A549 (cell line): ENCODE measurements at regions not wholly inside any gene's neighbourhood (a gene's known extent, or its start where the extent isn't known, plus 50 kb on each side); places are given as distances from the start of the nearest gene placed in this dataset.

Source experiments
- ATAC-seq, 2 experiments: fragments of 200-7000 bp in 1 of 2; fragments of >200 bp in 1 of 2; cut with Nextera tagmentation in 1 of 2; cut with Tn5 transposase in 1 of 2; 3 replicates each; pipeline versions ENCODE4 v1.8.0 to v1.9.1; 2018 to 2020; ENCODE audit warnings: mild to moderate bottlenecking in 1 of 2, moderate library complexity in 1 of 2
- CTCF ChIA-PET: fragments of 300-600 bp; sonication (Branson Sonifier 250); formaldehyde crosslinking; extraction: SDS; loops from one replicate; lab custom pipeline; 2021; ENCODE audit warnings: antibody characterized with exemption, inconsistent platforms; lab: Yijun Ruan, JAX
- POLR2A ChIA-PET: fragments of 350-600 bp; formaldehyde crosslinking; extraction: SDS; loops from one replicate; lab custom pipeline; 2021; ENCODE audit warnings: antibody characterized with exemption, inconsistent platforms; lab: Yijun Ruan, JAX
- DNase-seq, 2 experiments: peaks; one replicate each; pipeline versions ENCODE4 v3.0.0 to v3.0.0-alpha.2; 2011 to 2016; ENCODE audit warnings: low read depth in 1 of 2, low spot score in 1 of 2
- FAIRE-seq: peaks from 2 replicates; lab custom pipeline; 2011; peaks lifted over from hg19 to GRCh38; lab: Jason Lieb, UNC
- H3K27ac ChIP-seq, 2 experiments: fragments of >200 bp; sonication (Bioruptor Twin); formaldehyde crosslinking; 3 replicates each; pipeline ENCODE4 v1.5.1; 2016 to 2017
- H3K4me1 ChIP-seq: fragments of >200 bp; sonication (Bioruptor Twin); formaldehyde crosslinking; 3 replicates; pipeline ENCODE4 v1.6.1; 2016
- H3K4me2 ChIP-seq: fragments of >200 bp; sonication (Bioruptor Twin); formaldehyde crosslinking; 3 replicates; pipeline ENCODE4 v1.6.1; 2016
- H3K4me3 ChIP-seq: fragments of >200 bp; sonication (Bioruptor Twin); formaldehyde crosslinking; 3 replicates; pipeline ENCODE4 v1.5.1; 2016
- H3K9me3 ChIP-seq: fragments of >200 bp; sonication (Bioruptor Twin); formaldehyde crosslinking; 3 replicates; pipeline ENCODE4 v1.6.1; 2016
- ATOH8 ChIP-seq: fragments of 250-450 bp; sonication (Bioruptor Pico); IDR thresholded peaks from 2 replicates; pipeline ENCODE4 v1.5.0; 2020; ENCODE audit warnings: low read depth, mild to moderate bottlenecking, moderate library complexity
- BCL3 ChIP-seq: fragments of >200 bp; sonication (Bioruptor Twin); formaldehyde crosslinking; IDR thresholded peaks from 3 replicates; pipeline ENCODE4 v1.6.1; 2016
- BHLHE40 ChIP-seq: IDR thresholded peaks from 2 replicates; pipeline ENCODE4 v1.6.1; 2012; ENCODE audit warnings: low read depth, low read length, inconsistent platforms
- CHD4 ChIP-seq: fragments of 200-600 bp; sonication (generic); IDR thresholded peaks from 2 replicates; pipeline ENCODE4 v1.6.1; 2016; ENCODE audit warnings: antibody characterized with exemption, mild to moderate bottlenecking, borderline replicate concordance
- GATA3 ChIP-seq: IDR thresholded peaks from 2 replicates; pipeline ENCODE4 v1.6.1; 2012; ENCODE audit warnings: borderline replicate concordance
- HEYL ChIP-seq: fragments of 250-450 bp; sonication (Bioruptor Pico); IDR thresholded peaks from 2 replicates; pipeline ENCODE4 v1.8.0; 2021; ENCODE audit warnings: mild to moderate bottlenecking, moderate library complexity
- HOXB13 ChIP-seq: fragments of 250-450 bp; sonication (Bioruptor Pico); IDR thresholded peaks from 2 replicates; pipeline ENCODE4 v1.5.0; 2020; ENCODE audit warnings: low read depth, mild to moderate bottlenecking, moderate library complexity
- HOXB5 ChIP-seq: fragments of 250-450 bp; sonication (Bioruptor Pico); IDR thresholded peaks from 2 replicates; pipeline ENCODE4 v1.5.0; 2020; ENCODE audit warnings: mild to moderate bottlenecking, moderate library complexity
- JUN ChIP-seq, 2 experiments: fragments of >200 bp; sonication (Bioruptor Twin); formaldehyde crosslinking; IDR thresholded peaks; 2 replicates in 1 of 2; 3 replicates in 1 of 2; pipeline ENCODE4 v1.6.1; 2016 to 2017
- KDM1A ChIP-seq: fragments of 200-600 bp; sonication (generic); IDR thresholded peaks from 2 replicates; pipeline ENCODE4 v1.6.1; 2016; ENCODE audit warnings: low read depth, mild to moderate bottlenecking
- KDM5A ChIP-seq: fragments of 200-600 bp; sonication (generic); IDR thresholded peaks from 2 replicates; pipeline ENCODE4 v1.6.1; 2016; ENCODE audit warnings: antibody characterized with exemption, mild to moderate bottlenecking
- MAFK ChIP-seq: fragments of 450-650 bp; IDR thresholded peaks from 2 replicates; pipeline ENCODE4 v1.6.1; 2014; ENCODE audit not compliant: partially characterized antibody
- MAZ ChIP-seq: fragments of 150-350 bp; IDR thresholded peaks from 2 replicates; pipeline ENCODE4 v1.6.1; 2014; ENCODE audit warnings: antibody characterized with exemption, low read depth, low read length, borderline replicate concordance
- NR3C1 ChIP-seq: fragments of >200 bp; sonication (Bioruptor Twin); formaldehyde crosslinking; IDR thresholded peaks from 3 replicates; pipeline ENCODE4 v1.6.1; 2017
- PBX3 ChIP-seq: IDR thresholded peaks from 2 replicates; pipeline ENCODE4 v1.6.1; 2012
- POLR2AphosphoS2 ChIP-seq: conservative IDR thresholded peaks from 2 replicates; pipeline ENCODE4 v1.6.1; 2012; ENCODE audit warnings: low read length, improper control_type of control experiment, inconsistent platforms
- RAD21 ChIP-seq, 2 experiments: fragments of >200 bp in 1 of 2; sonication (Bioruptor Twin) in 1 of 2; formaldehyde crosslinking in 1 of 2; IDR thresholded peaks in 1 of 2; conservative IDR thresholded peaks in 1 of 2; 2 replicates in 1 of 2; 3 replicates in 1 of 2; pipeline ENCODE4 v1.6.1; 2012 to 2018; ENCODE audit warnings: inconsistent platforms in 1 of 2
- RCOR1 ChIP-seq: fragments of 150-350 bp; IDR thresholded peaks from 2 replicates; pipeline ENCODE4 v1.6.1; 2014; ENCODE audit warnings: antibody characterized with exemption, low read length, low read depth
- REST ChIP-seq: fragments of 200-600 bp; sonication (generic); IDR thresholded peaks from 2 replicates; pipeline ENCODE4 v1.6.1; 2016; ENCODE audit warnings: antibody characterized with exemption, mild to moderate bottlenecking, moderate library complexity
- RNF2 ChIP-seq: fragments of 200-600 bp; sonication (generic); IDR thresholded peaks from 2 replicates; pipeline ENCODE4 v1.6.1; 2016; ENCODE audit warnings: low read depth, mild to moderate bottlenecking, antibody characterized with exemption, moderate library complexity, borderline replicate concordance
- WGBS: methylation state at CpG from one replicate; pipeline ENCODE4 v1.1.6; 2017; ENCODE audit errors: missing lambda C conversion rate; 5-methylcytosine and 5-hydroxymethylcytosine counted together

- ChIA-PET CTCF (interaction anchor here (0.7 to 3.1 kb wide), 8 partner anchors 10 to 401 kb away, joined by 3 to 17 read pairs (median 6); no protein-coding TSS in a partner anchor), POLR2A (no interaction called here)
- Histone ChIP-seq H3K4me2 (no peak overlapping the region), H3K4me1 (peaks cover 13% of the 10 kb centered on the region), H3K9me3 (no peaks in the 10 kb centered on the region), H3K27ac (no peak overlapping the region), H3K4me3 (no peak overlapping the region)
- DNase-seq (no peak), FAIRE-seq (no peak), ATAC-seq (no peak)
- 91% methylated on average over 1 of the region's 1 CpG for WGBS
- TF ChIP-seq MAZ = no peak
- TF ChIP-seq PBX3 = no peak
- no peak for TF ChIP-seq RNF2
- no peak for TF ChIP-seq POLR2AphosphoS2
- no peak for TF ChIP-seq CHD4
These were observed 72.3 kb upstream of the CNTLN start for GRCh38 chr9:17062497-17062896.

- TF ChIP-seq HOXB13 (CRISPR knock-in tag) = no peak
- H3K27ac ChIP-seq = no peak overlapping the region
- DNase-seq (no peak), ATAC-seq (no peak), FAIRE-seq (no peak)
- POLR2A ChIA-PET = no interaction called here
- H3K4me2 ChIP-seq = no peak overlapping the region
- H3K9me3 ChIP-seq = no peaks in the 10 kb centered on the region
- no peak overlapping the region for H3K4me3 ChIP-seq
- CTCF ChIA-PET = interaction anchor here (0.8 kb wide), 1 partner anchor 17 kb away, joined by 3 read pairs; no protein-coding TSS in a partner anchor
- H3K4me1 ChIP-seq = peaks cover 10% of the 10 kb centered on the region
These were observed 74.4 kb upstream of the CNTLN start for GRCh38 chr9:17060450-17060849.

GRCh38 chr9:17059465-17059864 lies 75.4 kb upstream of the CNTLN start:
- peaks cover under 1% of the 10 kb centered on the region; the same call in 1 of the 3 replicates for H3K4me1 ChIP-seq
- DNase-seq (no peak), FAIRE-seq (no peak)
- POLR2A ChIA-PET = no interaction called here
- no peaks in the 10 kb centered on the region for H3K9me3 ChIP-seq
- WGBS = 66% methylated on average over 1 of the region's 1 CpG
- CTCF ChIA-PET = no interaction called here
- no peak overlapping the region for H3K4me2 ChIP-seq
- H3K4me3 ChIP-seq = no peak overlapping the region
- TF ChIP-seq ATOH8 (CRISPR knock-in tag) (no peak), REST (no peak)
- TF ChIP-seq, all 56 proteins: peak for 0
- no peak overlapping the region for H3K27ac ChIP-seq
- no peak for ATAC-seq

- TF ChIP-seq MAFK (no peak), JUN (IDR thresholded peaks at IDR 0.05) (no peak), KDM5A (no peak), MAZ (no peak), NR3C1 (no peak), KDM1A (no peak), HOXB5 (no peak), BHLHE40 (no peak), RAD21 (conservative IDR thresholded peaks at IDR 0.05 in 1 of 2, IDR thresholded peaks at IDR 0.05 in 1 of 2) (no peak), HEYL (CRISPR knock-in tag) (no peak), POLR2AphosphoS2 (no peak), RCOR1 (no peak), BCL3 (no peak), GATA3 (no peak)
These were observed 77.1 kb upstream of the CNTLN start for GRCh38 chr9:17057729-17058128.

More at GRCh38 chr9:17057729-17058128, 77.1 kb upstream of the CNTLN start:
- no peak overlapping the region for H3K4me2 ChIP-seq
- no peak overlapping the region for H3K27ac ChIP-seq
- POLR2A ChIA-PET = no interaction called here
- ATAC-seq (no peak), DNase-seq (no peak), FAIRE-seq (no peak)
- 71% methylated on average over 3 of the region's 3 CpGs for WGBS
- CTCF ChIA-PET = interaction anchor here (0.6 to 1.0 kb wide), 2 partner anchors 24 to 1771 kb away, joined by 3 to 4 read pairs; no protein-coding TSS in a partner anchor
- no peak overlapping the region for H3K4me3 ChIP-seq
- H3K4me1 ChIP-seq = no peaks in the 10 kb centered on the region
- H3K9me3 ChIP-seq = no peaks in the 10 kb centered on the region
